Activated CD4-positive, alpha-beta T cell treated with anti-CD3 and anti-CD28 coated beads, Interleukin-2, amount 50 U/mL, for 4 hours (primary cell): ENCODE measurements at regions not wholly inside any gene's neighbourhood (a gene's known extent, or its start where the extent isn't known, plus 50 kb on each side); places are given as distances from the start of the nearest gene placed in this dataset.
"Not testable (repeated sequence)": the region's sequence is repeated elsewhere in the genome, so short reads cannot be mapped to it uniquely, and the experiment has no call there.

Experiments used
- DNase-seq, 2 experiments: peaks; one replicate each; pipeline ENCODE4 v3.0.0-alpha.2; 2020

GRCh38 chr22:19603346-19603745 is 79.1 kb upstream of the CLDN5 start:
- not testable (repeated sequence) for DNase-seq

GRCh38 chr22:19603767-19604166 is 79.6 kb upstream of the CLDN5 start:
- DNase-seq, result no peak

- DNase-seq, result no peak
Observed at GRCh38 chr22:19604711-19605268, 80.6 kb upstream of the CLDN5 start.

- no peak for DNase-seq
Observed at GRCh38 chr22:19605508-19606331, 81.5 kb upstream of the CLDN5 start.

GRCh38 chr22:19606332-19607191 is 82.4 kb upstream of the CLDN5 start:
- DNase-seq, result no peak

- peak; percentile 10 to 23 for DNase-seq
Observed at GRCh38 chr22:19607192-19608002, 83.2 kb upstream of the CLDN5 start.

- no peak for DNase-seq
Observed at GRCh38 chr22:19608003-19608690, 83.9 kb upstream of the CLDN5 start.

GRCh38 chr22:19609753-19610152 is 85.5 kb upstream of the CLDN5 start:
- DNase-seq, result not testable (repeated sequence)

- DNase-seq, result no peak
Observed at GRCh38 chr22:19610518-19611253, 86.5 kb upstream of the CLDN5 start.

- DNase-seq, result no peak
Observed at GRCh38 chr22:19611590-19611989, 87.4 kb upstream of the CLDN5 start.

GRCh38 chr22:19612866-19613572 is 88.8 kb upstream of the CLDN5 start:
- no peak for DNase-seq

- DNase-seq, result no peak
Observed at GRCh38 chr22:19614536-19614863, 90.3 kb upstream of the CLDN5 start.

GRCh38 chr22:19615001-19615461 is 90.8 kb upstream of the CLDN5 start:
- DNase-seq, result no peak

- no peak for DNase-seq
Observed at GRCh38 chr22:19615867-19616581, 91.8 kb upstream of the CLDN5 start.

GRCh38 chr22:19619144-19620009 is 94.9 kb upstream of the SEPTIN5 start:
- no peak for DNase-seq

- DNase-seq, result no peak
Observed at GRCh38 chr22:19620742-19621371, 93.4 kb upstream of the SEPTIN5 start.

GRCh38 chr22:19621373-19622060 is 92.8 kb upstream of the SEPTIN5 start:
- DNase-seq, result no peak

- DNase-seq, result no peak
Observed at GRCh38 chr22:19622061-19622441, 92.3 kb upstream of the SEPTIN5 start.
